ENCODE measurements at regions not wholly inside any gene's neighbourhood (a gene's known extent, or its start where the extent isn't known, plus 50 kb on each side); places are given as distances from the start of the nearest gene placed in this dataset.
"Not testable (repeated sequence)": the region's sequence is repeated elsewhere in the genome, so short reads cannot be mapped to it uniquely, and the experiment has no call there.

GRCh38 chr11:21625982-21626381 is 566.9 kb upstream of the ANO5 start:
- DNase-seq: no peak

GRCh38 chr11:21628641-21629040 is 564.2 kb upstream of the ANO5 start:
- no peak for DNase-seq

- no peak for DNase-seq
Measured at GRCh38 chr11:21630934-21631478, 561.9 kb upstream of the ANO5 start.

GRCh38 chr11:21631991-21632390 is 560.9 kb upstream of the ANO5 start:
- DNase-seq: no peak

- no peak for DNase-seq
Measured at GRCh38 chr11:21634491-21634890, 558.4 kb upstream of the ANO5 start.

GRCh38 chr11:21634956-21635355 is 557.9 kb upstream of the ANO5 start:
- no peak for DNase-seq

DNA sequence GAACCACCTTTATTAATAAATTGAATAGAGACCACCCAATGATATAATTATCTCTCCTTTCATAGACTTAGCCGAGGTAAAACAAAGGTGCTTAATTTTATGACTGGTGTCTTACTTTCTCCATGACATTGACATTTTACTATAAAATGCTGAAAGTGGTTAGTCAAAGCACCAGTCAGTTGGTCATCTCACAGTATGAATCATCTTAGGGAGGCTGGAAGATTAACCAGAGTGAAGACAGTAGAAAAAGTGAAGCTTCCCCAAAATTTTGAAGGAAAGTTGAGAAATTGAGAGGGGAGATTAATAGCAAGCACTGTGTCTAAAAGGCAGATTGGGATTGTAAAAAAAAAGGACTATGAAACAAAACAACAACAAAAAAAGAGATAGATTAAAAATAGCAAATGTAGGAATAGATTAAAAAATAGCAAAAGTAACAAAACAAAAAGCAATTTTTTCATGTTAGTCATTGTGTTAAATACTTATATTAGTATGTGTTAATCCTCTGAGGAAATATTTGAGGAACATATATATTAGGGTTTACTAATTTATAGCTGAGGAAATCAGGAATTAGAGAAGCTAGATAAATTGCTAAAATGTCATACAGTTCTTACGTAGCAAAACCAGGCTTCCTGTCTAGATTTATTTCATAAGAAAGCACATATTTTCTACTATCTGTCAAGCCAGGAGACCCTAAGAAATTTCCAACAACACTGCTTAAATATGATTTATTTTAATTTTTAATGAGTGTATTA is 557.3 kb upstream of the ANO5 start:
- DNase-seq: no peak

GRCh38 chr11:21636561-21636960 is 556.3 kb upstream of the ANO5 start:
- DNase-seq: no peak

DNA sequence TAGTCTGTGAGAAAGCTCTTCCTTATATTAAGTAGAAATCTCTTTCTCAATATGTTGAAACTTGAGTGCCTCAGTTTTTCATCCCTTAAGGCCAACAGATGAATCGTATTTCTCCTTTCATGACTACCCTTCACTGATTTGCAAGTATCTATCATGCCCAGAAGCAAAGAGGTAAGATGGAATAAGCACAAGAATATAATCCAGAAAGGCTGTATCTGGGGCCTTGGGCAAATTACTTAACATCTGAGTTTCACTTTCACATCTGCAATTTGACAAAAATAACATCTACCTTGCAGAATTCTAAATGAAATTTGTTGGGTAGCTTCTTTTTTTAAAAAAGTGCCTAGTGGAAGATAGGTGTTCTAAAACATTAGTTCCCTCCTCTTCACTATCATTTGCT is 552.4 kb upstream of the ANO5 start:
- DNase-seq: no peak

GRCh38 chr11:21641869-21642268 is 551.0 kb upstream of the ANO5 start:
- no peak for DNase-seq

- no peak for DNase-seq
Measured at GRCh38 chr11:21646351-21646750, 546.5 kb upstream of the ANO5 start.

DNA sequence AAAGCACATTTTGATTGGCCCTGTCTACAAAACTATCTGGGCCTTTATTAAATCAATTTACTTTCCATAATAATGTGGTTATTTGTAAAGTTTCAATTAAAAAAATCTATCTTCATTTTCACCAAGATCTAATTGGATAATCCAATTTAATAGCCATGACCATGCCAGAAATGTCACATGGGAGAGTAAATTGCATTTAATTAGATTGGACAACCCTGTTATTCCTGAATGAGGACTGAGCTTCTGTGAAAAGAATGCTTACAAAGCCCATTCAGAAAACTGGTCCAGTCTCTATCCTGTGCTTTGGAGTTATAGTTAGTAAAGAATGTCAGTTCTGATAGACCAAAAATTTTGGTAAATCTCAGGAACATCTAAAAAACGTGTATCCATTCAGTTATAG is 541.9 kb upstream of the ANO5 start:
- no peak for DNase-seq

GRCh38 chr11:21653951-21654421 is 538.9 kb upstream of the ANO5 start:
- no peak for DNase-seq

- no peak for DNase-seq
Measured at GRCh38 chr11:21656065-21656464, 536.8 kb upstream of the ANO5 start.

DNA sequence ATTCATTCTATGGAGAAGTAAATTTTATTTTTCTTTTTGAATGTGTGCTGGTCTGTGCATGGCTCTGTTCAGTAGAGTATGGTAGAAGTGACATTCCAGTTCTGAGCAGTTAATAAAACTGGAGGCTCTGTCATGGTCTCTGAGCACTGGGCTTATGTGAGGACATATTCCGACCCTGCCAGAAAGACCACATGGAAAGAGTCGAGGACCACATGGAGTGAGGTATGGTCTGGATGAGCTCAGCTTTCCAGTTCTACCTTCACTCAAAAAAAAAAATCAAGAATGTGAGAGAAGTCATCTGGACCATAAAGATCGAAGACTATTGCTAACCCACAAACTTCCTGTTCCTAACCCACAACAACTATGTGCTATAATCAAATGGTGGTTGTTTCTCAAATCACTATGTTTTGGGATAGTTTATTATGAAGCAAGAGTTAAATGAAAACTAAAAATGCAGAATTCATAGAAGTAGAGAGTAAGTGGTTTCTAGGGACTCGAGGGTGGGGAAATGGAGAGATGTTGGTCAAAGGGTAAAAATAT is 534.2 kb upstream of the ANO5 start:
- DNase-seq: no peak

GRCh38 chr11:21659377-21659776 is 533.5 kb upstream of the ANO5 start:
- not testable (repeated sequence) for DNase-seq

GRCh38 chr11:21659961-21660360 is 532.9 kb upstream of the ANO5 start:
- no peak for DNase-seq

DNA sequence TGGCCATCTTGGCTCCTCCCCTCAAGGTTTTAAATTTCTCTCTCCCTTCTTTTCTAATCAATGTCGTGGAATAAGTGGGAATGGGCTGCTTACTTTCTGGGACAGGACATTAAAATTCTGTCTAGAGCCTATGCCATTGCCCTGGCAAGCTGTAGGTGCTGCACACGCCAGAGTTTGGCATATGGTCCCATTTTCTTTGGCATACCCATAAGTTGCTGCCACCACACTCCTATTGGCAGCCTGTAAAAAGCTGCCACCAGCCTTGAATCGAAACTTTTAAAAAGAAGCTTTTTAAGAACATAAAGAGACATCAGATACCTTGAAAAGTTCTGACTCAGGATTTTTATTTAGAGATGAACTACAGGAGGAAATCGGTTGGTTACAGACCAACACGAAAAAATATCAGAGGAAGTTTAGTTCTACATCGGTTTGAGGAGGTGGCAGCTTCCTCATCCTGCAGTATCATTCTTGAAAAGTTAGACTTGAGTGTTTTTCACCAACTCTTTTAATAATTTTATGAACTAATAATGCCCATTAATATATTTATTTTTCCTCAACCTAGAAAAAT is 517.8 kb upstream of the ANO5 start:
- DNase-seq: no peak

GRCh38 chr11:21687643-21688042 is 505.2 kb upstream of the ANO5 start:
- no peak for DNase-seq

GRCh38 chr11:21704539-21704938 is 488.3 kb upstream of the ANO5 start:
- DNase-seq: no peak

DNA sequence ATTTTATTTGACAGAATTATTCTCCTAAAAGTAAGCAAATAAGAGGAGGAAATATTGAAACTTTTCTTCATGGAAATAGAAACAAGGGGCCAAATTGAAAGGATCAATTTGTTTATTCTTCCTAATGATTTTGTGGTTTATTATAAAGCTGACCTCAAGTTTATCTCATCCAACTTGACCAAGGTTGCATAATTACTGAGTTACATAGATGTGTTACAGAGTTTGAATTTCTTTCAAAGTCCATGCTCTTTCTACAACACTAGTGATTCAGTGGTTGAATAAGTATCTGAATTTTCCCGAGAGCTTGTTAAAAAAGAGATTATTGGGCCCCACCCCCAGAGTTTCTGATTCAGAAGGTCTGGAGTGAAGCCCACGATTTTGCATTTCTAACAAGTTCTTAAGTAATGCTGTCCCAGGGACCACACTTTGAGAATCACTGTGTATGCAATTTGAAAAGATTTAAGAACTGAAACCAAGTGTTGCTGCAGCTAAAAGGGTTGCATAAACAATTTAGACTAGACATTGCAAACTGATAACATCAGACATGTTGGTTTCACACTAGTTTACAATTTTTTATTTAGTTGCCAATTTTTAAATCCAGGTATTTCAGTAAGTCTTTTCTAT is 485.7 kb upstream of the ANO5 start:
- no peak for DNase-seq

- DNase-seq: no peak
Measured at GRCh38 chr11:21710809-21711208, 482.1 kb upstream of the ANO5 start.

- DNase-seq: no peak
Measured at GRCh38 chr11:21711341-21711740, 481.5 kb upstream of the ANO5 start.

DNA sequence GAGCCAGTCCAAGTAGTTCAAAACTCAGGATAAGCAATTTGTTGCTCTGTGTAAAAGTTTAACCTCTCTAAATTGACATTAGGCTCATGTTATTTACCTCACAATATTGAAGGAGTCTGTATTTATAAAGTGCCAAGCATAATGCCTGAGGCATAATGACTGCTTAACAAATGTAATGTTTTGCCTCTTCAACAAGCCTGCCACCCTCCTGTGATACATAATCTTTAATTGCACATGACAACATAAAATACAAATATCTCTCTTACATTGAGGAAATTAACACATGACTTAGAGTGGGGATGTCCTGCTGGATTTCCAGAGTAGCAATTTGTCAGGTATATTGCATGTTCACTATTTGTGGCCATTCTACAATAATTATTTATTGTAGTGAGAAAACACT is 469.2 kb upstream of the ANO5 start:
- DNase-seq: no peak
